GM19452 (cell line): ENCODE measurements at regions not wholly inside any gene's neighbourhood (a gene's known extent, or its start where the extent isn't known, plus 50 kb on each side); places are given as distances from the start of the nearest gene placed in this dataset.
"Not testable (repeated sequence)": the region's sequence is repeated elsewhere in the genome, so short reads cannot be mapped to it uniquely, and the experiment has no call there.

Experiments
- ATAC-seq: cut with Tn5 transposase; IDR thresholded peaks from one replicate; pipeline ENCODE4 v1.9.1; 2021; ENCODE audit not compliant: unreplicated experiment

GRCh38 chr7:52782348-52782747 is 253.1 kb upstream of the POM121L12 start:
- no peak for ATAC-seq

DNA sequence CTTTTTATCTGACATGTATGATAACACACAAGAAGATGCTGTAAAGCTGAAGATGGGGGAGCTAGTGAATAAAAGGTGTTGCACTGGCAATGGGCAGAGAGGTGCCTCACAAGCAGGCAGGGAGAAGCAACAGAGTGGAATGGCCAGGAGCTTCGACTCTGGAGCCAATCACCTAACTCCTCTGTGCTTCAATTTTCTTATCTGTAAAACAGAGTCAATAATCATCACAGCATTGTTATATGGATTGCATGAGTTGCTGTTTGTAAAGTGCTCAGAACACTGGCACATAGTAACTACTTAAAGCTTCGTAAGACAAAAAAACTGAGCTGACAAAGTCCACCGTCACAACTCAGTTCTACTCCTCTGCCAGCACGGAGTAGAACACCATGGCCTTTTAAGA is 254.2 kb upstream of the POM121L12 start:
- no peak for ATAC-seq

DNA sequence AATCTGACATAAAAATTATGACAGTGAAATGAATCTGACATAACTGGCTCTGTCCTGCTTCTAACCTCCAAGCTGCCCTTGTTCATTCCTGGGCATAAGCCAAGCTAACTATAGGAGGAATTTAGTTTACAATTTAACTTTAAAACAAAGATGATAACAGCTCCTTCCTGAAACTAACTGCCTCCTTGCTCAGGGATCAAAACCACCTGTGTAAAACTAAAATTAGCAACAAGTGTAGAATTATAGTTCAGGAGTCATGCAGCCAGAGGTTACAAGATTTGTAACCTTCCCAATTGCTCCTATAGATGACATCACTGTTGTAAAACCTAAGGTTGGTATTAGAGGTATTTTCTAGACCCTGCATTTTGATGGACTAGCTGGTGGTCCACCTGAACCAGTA is 256.4 kb upstream of the POM121L12 start:
- no peak for ATAC-seq

- no peak for ATAC-seq
Observed at GRCh38 chr7:52777051-52777822, 258.2 kb upstream of the POM121L12 start.

GRCh38 chr7:52775876-52776275 is 259.6 kb upstream of the POM121L12 start:
- ATAC-seq = no peak

GRCh38 chr7:52771177-52771576 is 264.3 kb upstream of the POM121L12 start:
- no peak for ATAC-seq

- no peak for ATAC-seq
Observed at GRCh38 chr7:52764492-52765169, 270.8 kb upstream of the POM121L12 start.

- ATAC-seq = no peak
Observed at GRCh38 chr7:52758356-52758755, 277.1 kb upstream of the POM121L12 start.

DNA sequence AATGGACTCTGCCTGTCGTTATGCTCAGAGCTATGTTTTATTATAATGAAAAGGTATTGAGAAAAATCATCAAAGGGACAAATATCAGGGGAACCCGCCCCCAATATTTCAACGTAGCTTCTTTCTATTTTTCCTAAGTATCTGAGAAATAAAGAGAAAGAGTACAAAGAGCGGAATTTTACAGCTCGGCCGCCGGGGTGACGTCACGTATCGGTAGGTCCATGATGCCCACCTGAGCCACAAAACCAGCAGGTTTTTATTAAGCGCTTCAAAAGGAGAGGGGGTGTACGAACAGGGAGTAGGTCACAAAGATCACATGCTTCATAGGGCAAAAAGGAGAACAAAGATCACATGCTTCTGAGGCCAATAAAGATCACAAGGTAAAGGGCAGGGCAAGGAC is 281.6 kb upstream of the POM121L12 start:
- ATAC-seq = no peak

GRCh38 chr7:52752891-52753290 is 282.5 kb upstream of the POM121L12 start:
- no peak for ATAC-seq

DNA sequence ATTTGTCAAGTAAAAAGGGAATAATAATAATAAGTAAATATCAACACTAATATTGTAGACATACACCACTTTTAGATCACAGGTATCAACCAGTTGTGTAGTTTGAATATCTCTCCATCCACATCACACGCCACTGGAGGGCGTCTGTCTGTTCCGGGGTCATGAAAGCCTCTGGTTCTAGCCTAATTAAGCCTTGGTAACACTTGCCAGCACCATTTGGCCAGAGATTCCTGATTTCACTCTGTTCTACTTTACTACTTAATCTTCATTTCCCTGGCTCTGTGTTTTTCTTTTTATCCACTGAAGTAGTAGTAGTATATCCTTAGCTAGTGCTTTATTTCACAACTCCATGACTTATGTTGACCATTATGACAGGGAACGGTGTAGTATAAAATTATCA is 285.6 kb upstream of the POM121L12 start:
- ATAC-seq = no peak

DNA sequence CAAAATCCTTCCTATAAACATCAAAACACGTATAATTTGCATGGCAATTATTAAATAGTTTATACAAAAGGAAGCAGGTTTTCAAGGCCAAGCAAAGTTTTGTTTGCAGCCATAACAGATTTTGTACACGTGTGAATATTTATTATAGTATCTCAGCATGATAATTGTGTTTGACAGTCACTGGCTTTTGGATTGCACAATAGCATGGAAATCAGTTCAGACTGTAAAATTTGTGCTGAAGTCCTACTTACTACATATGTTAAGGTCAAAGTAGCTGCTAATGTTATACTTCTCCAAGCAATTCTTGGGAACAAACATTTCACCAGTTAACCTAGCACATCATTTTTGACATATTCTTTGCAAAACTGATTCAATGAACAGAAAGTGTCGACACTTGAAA is 287.6 kb upstream of the POM121L12 start:
- ATAC-seq = no peak

DNA sequence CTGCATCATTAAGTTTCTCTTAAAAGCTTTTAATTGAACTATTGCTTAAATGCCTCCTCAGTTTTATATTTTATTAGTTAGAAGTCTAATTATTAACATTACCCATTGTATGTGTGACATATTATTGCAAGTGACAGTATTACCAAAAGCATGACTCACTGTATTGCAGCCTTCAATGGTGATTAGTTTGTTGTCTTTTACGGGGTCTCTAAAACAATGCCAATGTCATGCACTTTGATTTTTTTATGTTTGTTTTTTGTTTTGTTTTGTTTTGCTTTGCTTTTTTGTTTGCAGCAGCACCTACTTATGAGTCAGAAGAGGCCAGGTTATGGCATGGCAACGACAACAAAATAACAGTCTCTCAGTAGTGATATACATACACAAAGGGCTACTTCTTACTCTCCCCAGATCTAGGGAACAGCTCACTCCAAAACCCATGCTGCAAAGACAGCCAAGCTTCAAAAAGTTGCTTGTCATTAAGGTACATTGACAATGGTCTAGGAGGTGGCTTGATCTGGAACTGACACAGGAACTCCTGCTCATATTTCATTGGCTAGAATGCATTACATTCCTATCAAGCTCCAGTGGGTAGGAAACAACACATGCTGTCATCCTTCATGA is 293.7 kb upstream of the POM121L12 start:
- ATAC-seq = no peak

DNA sequence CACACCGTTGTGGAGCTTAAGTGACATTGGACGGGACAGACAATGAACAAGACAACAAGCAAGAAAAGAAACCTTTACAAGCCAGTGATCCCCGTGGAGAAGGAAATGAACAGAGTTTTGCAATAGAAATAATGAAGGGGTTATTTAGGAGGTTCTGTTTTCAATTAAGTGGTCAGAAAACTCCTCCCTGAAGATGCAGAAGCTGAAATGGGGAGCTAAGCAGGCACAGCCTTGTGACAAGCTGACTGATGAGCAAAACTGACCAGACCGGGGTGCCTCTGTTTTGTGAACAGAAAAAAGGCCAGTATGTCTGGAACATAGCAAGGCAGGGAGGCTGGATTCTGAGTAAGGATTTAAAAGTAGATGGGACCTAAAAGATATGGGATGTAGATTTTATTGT is 299.8 kb upstream of the POM121L12 start:
- no peak for ATAC-seq

DNA sequence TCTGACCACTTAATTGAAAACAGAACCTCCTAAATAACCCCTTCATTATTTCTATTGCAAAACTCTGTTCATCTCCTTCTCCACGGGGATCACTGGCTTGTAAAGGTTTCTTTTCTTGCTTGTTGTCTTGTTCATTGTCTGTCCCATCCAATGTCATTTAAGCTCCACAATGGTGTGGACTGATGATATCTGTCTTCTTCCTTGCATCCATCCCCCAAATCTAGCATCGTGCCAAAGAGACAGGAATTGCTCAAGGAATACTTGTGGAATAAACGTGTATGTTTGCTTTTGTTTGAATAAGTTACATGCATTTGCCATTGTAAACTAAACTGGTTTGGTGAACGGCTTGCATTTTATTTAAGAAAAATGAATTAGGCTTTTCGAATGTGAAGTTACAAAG is 306.8 kb upstream of the POM121L12 start:
- ATAC-seq = not testable (repeated sequence)

- no peak for ATAC-seq
Observed at GRCh38 chr7:52727632-52728031, 307.8 kb upstream of the POM121L12 start.

DNA sequence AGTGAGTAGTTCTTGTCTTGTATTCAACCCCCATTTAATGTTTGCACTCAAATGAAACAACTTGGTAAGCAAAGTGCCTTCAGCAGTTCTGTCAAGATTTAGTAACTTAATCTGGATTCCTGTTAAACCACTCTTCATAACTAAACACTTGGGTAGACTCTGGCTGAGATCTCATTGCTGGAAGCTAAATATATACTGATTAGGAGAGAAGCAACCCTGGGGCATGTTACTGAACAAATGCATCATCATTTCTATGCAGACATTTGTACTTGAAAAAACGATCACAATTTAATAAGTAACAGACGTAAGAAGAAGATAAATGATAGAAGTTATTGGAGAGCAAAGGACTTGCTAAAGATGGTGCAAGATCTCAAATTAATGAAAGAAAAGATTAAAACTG is 308.4 kb upstream of the POM121L12 start:
- no peak for ATAC-seq

- no peak for ATAC-seq
Observed at GRCh38 chr7:52726493-52726892, 308.9 kb upstream of the POM121L12 start.

DNA sequence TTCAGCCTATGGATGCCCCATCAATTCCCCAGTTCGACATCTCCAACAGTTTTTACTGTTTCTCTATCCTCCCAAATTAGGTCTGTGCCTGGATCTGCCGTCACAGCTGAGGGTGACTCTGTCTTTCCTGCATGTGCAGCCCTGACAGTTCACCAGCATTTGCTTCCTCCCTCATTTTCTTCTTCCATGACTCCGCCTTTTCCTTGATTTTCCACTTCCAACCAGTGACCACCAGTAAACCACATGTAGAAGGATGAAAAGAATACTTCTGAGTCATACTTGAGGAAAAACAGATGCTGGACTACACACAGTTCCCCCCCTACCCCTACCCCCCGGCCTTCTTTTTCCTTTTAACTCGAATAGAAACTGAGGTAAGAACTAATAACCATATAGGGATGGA is 311.8 kb upstream of the POM121L12 start:
- no peak for ATAC-seq

- ATAC-seq = no peak
Observed at GRCh38 chr7:52720856-52721255, 314.6 kb upstream of the POM121L12 start.

- no peak for ATAC-seq
Observed at GRCh38 chr7:52719677-52720076, 315.8 kb upstream of the POM121L12 start.

DNA sequence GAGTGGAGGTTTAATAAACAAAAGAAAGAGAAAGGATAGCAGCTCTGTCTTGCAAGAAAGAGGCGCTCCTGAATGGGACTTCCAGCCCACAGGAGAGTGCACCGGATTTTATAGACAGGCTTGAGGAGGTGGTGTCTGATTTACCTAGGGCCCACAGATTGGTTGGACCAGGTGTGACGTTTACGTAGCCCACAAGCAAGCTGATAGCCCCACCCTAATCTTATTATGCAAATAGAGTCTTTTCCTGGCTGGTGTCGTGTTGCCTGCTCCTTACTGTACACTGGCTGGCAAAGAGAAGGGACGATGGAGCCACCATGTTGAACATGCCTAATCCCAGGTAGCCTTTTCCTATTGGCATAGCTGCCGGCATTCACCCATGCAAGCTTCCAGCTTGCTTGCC is 319.7 kb upstream of the POM121L12 start:
- no peak for ATAC-seq
